WTC11 (cell line): ENCODE measurements at regions not wholly inside any gene's neighbourhood (a gene's known extent, or its start where the extent isn't known, plus 50 kb on each side); places are given as distances from the start of the nearest gene placed in this dataset.

Experiments
- CREB1 ChIP-seq: sonication (generic); formaldehyde crosslinking; IDR thresholded peaks from 2 replicates; pipeline ENCODE4 v1.8.0; 2023; ENCODE audit warnings: mild to moderate bottlenecking, missing genetic modification reagents
- CTCF ChIP-seq: fragments of 200-600 bp; IDR thresholded peaks from 2 replicates; pipeline ENCODE4 v1.8.0; 2022; ENCODE audit warnings: antibody characterized with exemption
- E2F4 ChIP-seq: sonication (generic); formaldehyde crosslinking; IDR thresholded peaks from 2 replicates; pipeline ENCODE4 v1.8.1; 2022; ENCODE audit warnings: low read depth, mild to moderate bottlenecking, moderate library complexity, missing genetic modification reagents, borderline replicate concordance
- FOXK1 ChIP-seq: sonication (generic); formaldehyde crosslinking; IDR thresholded peaks from 2 replicates; pipeline ENCODE4 v1.8.0; 2022; ENCODE audit warnings: mild to moderate bottlenecking, moderate library complexity, missing genetic modification reagents
- JUN ChIP-seq: sonication (generic); formaldehyde crosslinking; IDR thresholded peaks from 2 replicates; pipeline ENCODE4 v1.8.0; 2023; ENCODE audit warnings: mild to moderate bottlenecking, missing genetic modification reagents
- NFYB ChIP-seq: sonication (generic); formaldehyde crosslinking; conservative IDR thresholded peaks from 2 replicates; pipeline ENCODE4 v1.8.0; 2022; ENCODE audit warnings: low read depth, missing genetic modification reagents
- RELA ChIP-seq: sonication (generic); formaldehyde crosslinking; IDR thresholded peaks from 2 replicates; pipeline ENCODE4 v1.8.1; 2022; ENCODE audit warnings: missing genetic modification reagents, mild to moderate bottlenecking, borderline replicate concordance
- ZBTB43 ChIP-seq: sonication (generic); formaldehyde crosslinking; IDR thresholded peaks from 2 replicates; pipeline ENCODE4 v1.8.1; 2023; ENCODE audit warnings: mild to moderate bottlenecking, missing genetic modification reagents
- ZNF532 ChIP-seq: fragments of 250-450 bp; sonication (Bioruptor Pico); IDR thresholded peaks from 2 replicates; pipeline ENCODE4 v1.9.0; 2021; ENCODE audit warnings: mild to moderate bottlenecking, borderline replicate concordance

- TF ChIP-seq CTCF (no peak), E2F4 (CRISPR knock-in tag) (no peak), JUN (CRISPR knock-in tag) (no peak), FOXK1 (no peak), CREB1 (CRISPR knock-in tag) (no peak), ZBTB43 (CRISPR knock-in tag) (no peak), NFYB (CRISPR knock-in tag) (no peak), RELA (CRISPR knock-in tag) (no peak), ZNF532 (CRISPR knock-in tag) (no peak)
Measured at GRCh38 chr1:221556435-221556834, 185.5 kb downstream of the DUSP10 start.
